ENCODE measurements at regions not wholly inside any gene's neighbourhood (a gene's known extent, or its start where the extent isn't known, plus 50 kb on each side); places are given as distances from the start of the nearest gene placed in this dataset.

DNA sequence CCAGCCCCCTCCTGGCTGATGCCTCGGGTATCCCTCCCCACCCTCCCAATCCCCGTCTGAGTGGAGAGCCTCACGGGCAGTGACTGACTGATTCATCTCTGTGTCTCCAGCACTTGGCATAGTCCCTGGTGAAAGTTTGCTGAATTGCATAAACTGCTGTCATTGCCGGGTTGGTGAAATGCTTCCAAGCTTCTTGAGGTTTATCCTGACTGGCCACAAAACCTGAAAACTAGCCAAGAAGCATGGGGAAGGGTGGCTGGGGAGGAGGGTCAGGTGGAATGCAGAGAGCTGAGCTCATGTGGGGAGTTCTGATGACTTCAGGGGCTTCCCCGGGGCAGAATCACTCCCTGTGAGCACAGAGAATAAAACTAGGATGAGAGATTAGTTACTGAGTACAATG is 56.9 kb upstream of the GGTA1 start:
- TF ChIP-seq, protein P1, sequence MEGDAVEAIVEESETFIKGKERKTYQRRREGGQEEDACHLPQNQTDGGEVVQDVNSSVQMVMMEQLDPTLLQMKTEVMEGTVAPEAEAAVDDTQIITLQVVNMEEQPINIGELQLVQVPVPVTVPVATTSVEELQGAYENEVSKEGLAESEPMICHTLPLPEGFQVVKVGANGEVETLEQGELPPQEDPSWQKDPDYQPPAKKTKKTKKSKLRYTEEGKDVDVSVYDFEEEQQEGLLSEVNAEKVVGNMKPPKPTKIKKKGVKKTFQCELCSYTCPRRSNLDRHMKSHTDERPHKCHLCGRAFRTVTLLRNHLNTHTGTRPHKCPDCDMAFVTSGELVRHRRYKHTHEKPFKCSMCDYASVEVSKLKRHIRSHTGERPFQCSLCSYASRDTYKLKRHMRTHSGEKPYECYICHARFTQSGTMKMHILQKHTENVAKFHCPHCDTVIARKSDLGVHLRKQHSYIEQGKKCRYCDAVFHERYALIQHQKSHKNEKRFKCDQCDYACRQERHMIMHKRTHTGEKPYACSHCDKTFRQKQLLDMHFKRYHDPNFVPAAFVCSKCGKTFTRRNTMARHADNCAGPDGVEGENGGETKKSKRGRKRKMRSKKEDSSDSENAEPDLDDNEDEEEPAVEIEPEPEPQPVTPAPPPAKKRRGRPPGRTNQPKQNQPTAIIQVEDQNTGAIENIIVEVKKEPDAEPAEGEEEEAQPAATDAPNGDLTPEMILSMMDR (IDR thresholded peaks at IDR 0.05; ENCODE audit: insufficient read depth, low read depth, low read length): no peak
- TF ChIP-seq EZH2 (IDR thresholded peaks at IDR 0.05; ENCODE audit: insufficient read depth, low read length): no peak

All from astrocyte (in vitro differentiated cells and primary cell).